Left renal pelvis (tissue), 4 donors: ENCODE measurements at regions not wholly inside any gene's neighbourhood (a gene's known extent, or its start where the extent isn't known, plus 50 kb on each side); places are given as distances from the start of the nearest gene placed in this dataset.
A peak's percentile ranks its signal among the peaks of the same experiment; 100 is the strongest.

ENCODE experiments used
- DNase-seq, 4 donors: peaks; one replicate each; pipeline ENCODE4 v3.0.0-alpha.2; 2013; ENCODE audit warnings: low read depth in 4 of 4, low spot score in 3 of 4

DNA sequence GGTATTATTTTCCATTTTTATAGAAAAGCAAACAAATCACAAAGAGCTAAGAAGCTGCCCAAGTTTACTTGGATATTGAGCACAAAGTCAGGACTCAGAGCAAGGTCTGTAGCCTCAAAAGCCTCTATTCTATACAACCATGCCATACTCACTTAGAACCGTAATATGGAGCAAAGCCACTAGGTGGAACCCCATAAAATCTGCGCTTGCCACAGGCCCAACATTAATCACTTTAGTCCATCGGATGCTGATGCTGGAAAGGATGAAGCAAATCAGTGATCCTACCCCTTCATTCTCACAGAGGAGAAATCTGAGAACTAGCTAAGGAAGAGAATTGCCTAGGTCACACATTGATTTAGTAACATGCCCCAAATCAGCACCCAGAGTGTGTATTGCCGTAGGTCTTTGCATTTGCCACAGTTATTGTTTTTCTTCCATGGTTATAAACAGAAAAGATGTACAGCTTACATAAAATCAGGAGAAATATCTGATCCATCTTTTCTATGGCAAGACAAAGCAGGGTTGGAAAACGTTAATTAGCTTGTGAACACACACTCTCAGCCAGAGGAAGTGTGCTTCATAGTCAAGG lies 56.7 kb upstream of the RAB38 start:
- DNase-seq = peak in 3 of 4 donors; percentile 3 to 35 (median 22)

DNA sequence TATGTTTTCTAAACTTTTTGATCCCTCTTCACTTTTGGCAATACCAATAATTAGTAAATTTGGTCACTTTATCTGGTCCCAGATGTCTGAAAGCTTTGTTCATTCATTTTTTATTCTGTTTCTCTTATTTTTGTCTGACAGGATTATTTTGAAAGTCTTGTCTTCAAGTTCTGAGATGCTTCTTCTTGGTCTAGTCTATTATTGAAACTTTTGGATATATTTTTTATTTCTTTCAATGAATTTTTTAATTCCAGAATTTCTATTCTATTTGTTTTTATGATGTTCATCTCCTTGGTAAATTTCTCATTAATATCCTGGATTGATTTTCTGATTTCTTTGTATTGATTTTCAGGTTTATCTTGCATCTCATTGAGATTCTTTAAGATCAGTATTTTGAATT lies 54.1 kb upstream of the RAB38 start:
- DNase-seq = no peak
